HUES6 (cell line): ENCODE measurements at regions not wholly inside any gene's neighbourhood (a gene's known extent, or its start where the extent isn't known, plus 50 kb on each side); places are given as distances from the start of the nearest gene placed in this dataset.
"Not testable (repeated sequence)": the region's sequence is repeated elsewhere in the genome, so short reads cannot be mapped to it uniquely, and the experiment has no call there.

Experiments used
- H3K27ac ChIP-seq: 2 replicates; pipeline ENCODE4 v1.7.0; 2013; ENCODE audit warnings: low read depth, mild to moderate bottlenecking, low read length, inconsistent platforms
- H3K27me3 ChIP-seq: 2 replicates; pipeline ENCODE4 v1.6.1; 2013; ENCODE audit warnings: low read length; ENCODE audit not compliant: control insufficient read depth, insufficient read depth
- H3K36me3 ChIP-seq: 2 replicates; pipeline ENCODE4 v1.6.1; 2013; ENCODE audit warnings: low read length; ENCODE audit not compliant: control insufficient read depth, insufficient read depth
- H3K4me1 ChIP-seq: 2 replicates; pipeline ENCODE4 v1.6.1; 2013; ENCODE audit warnings: low read length; ENCODE audit not compliant: control insufficient read depth, insufficient read depth
- H3K4me3 ChIP-seq: 2 replicates; pipeline ENCODE4 v1.5.1; 2013; ENCODE audit warnings: low read depth, low read length
- H3K9ac ChIP-seq: one replicate; pipeline ENCODE4 v1.6.1; 2013; ENCODE audit warnings: mild to moderate bottlenecking, low read length
- H3K9me3 ChIP-seq: 2 replicates; pipeline ENCODE4 v1.6.1; 2013; ENCODE audit warnings: low read depth, low read length; ENCODE audit not compliant: control insufficient read depth, insufficient read depth

- Histone ChIP-seq H3K27ac (peak overlapping the region; percentile 97), H3K4me1 (peaks cover 30% of the 10 kb centered on the region), H3K4me3 (peak overlapping the region; percentile 70), H3K9me3 (peaks cover 8% of the 10 kb centered on the region), H3K9ac (peak overlapping the region; percentile 88), H3K36me3 (no peaks in the 10 kb centered on the region), H3K27me3 (no peaks in the 10 kb centered on the region; the same call in 1 of the 2 replicates)
Observed at GRCh38 chr9:129414377-129414992, 206.4 kb downstream of the C9orf50 start.

- Histone ChIP-seq H3K9me3 (peaks cover 8% of the 10 kb centered on the region), H3K27me3 (no peaks in the 10 kb centered on the region; the same call in 1 of the 2 replicates), H3K9ac (peak overlapping the region; percentile 88), H3K4me1 (peaks cover 30% of the 10 kb centered on the region), H3K27ac (peak overlapping the region; percentile 97), H3K4me3 (peak overlapping the region; percentile 70), H3K36me3 (no peaks in the 10 kb centered on the region)
Observed at GRCh38 chr9:129413537-129414376, 207.1 kb downstream of the C9orf50 start.

GRCh38 chr9:129412814-129413536 is 207.9 kb downstream of the C9orf50 start:
- H3K4me1 ChIP-seq, result peaks cover 30% of the 10 kb centered on the region
- H3K4me3 ChIP-seq, result peak overlapping the region; percentile 54
- H3K27me3 ChIP-seq, result no peaks in the 10 kb centered on the region; the same call in 1 of the 2 replicates
- peak overlapping the region; percentile 76 for H3K9ac ChIP-seq
- peak overlapping the region; percentile 96; the same call in 1 of the 2 replicates for H3K27ac ChIP-seq
- H3K36me3 ChIP-seq, result no peaks in the 10 kb centered on the region
- peaks cover 8% of the 10 kb centered on the region for H3K9me3 ChIP-seq

GRCh38 chr9:129412176-129412813 is 208.6 kb downstream of the C9orf50 start:
- H3K36me3 ChIP-seq, H3K9me3 ChIP-seq, H3K27me3 ChIP-seq, H3K27ac ChIP-seq: not testable (repeated sequence)
- Histone ChIP-seq H3K9ac (peak overlapping the region; percentile 76), H3K4me1 (peaks cover 29% of the 10 kb centered on the region), H3K4me3 (peak overlapping the region; percentile 54; the same call in 1 of the 2 replicates)

GRCh38 chr9:129411501-129412175 is 209.3 kb downstream of the C9orf50 start:
- H3K27ac ChIP-seq, result no peak overlapping the region
- no peak overlapping the region for H3K4me3 ChIP-seq
- H3K27me3 ChIP-seq, result no peaks in the 10 kb centered on the region; the same call in 1 of the 2 replicates
- no peaks in the 10 kb centered on the region for H3K36me3 ChIP-seq
- peaks cover 8% of the 10 kb centered on the region for H3K9me3 ChIP-seq
- H3K9ac ChIP-seq, result no peak overlapping the region
- peaks cover 30% of the 10 kb centered on the region for H3K4me1 ChIP-seq

- Histone ChIP-seq H3K27me3 (no peaks in the 10 kb centered on the region; the same call in 1 of the 2 replicates), H3K9me3 (peaks cover 8% of the 10 kb centered on the region), H3K4me3 (no peak overlapping the region), H3K4me1 (peaks cover 33% of the 10 kb centered on the region), H3K27ac (no peak overlapping the region), H3K36me3 (no peaks in the 10 kb centered on the region), H3K9ac (no peak overlapping the region)
Observed at GRCh38 chr9:129410226-129410625, 210.7 kb downstream of the C9orf50 start.

- peaks cover 8% of the 10 kb centered on the region for H3K9me3 ChIP-seq
- H3K9ac ChIP-seq, result no peak overlapping the region
- peaks cover 29% of the 10 kb centered on the region for H3K4me1 ChIP-seq
- H3K4me3 ChIP-seq, result no peak overlapping the region
- no peaks in the 10 kb centered on the region for H3K27me3 ChIP-seq
- no peaks in the 10 kb centered on the region for H3K36me3 ChIP-seq
- no peak overlapping the region for H3K27ac ChIP-seq
Observed at GRCh38 chr9:129408535-129409215, 212.2 kb downstream of the C9orf50 start.

GRCh38 chr9:129407905-129408452 is 212.9 kb downstream of the C9orf50 start:
- H3K9me3 ChIP-seq, result peaks cover 8% of the 10 kb centered on the region
- no peaks in the 10 kb centered on the region for H3K36me3 ChIP-seq
- H3K4me3 ChIP-seq, result no peak overlapping the region
- H3K9ac ChIP-seq, result no peak overlapping the region
- peaks cover 35% of the 10 kb centered on the region for H3K4me1 ChIP-seq
- no peaks in the 10 kb centered on the region for H3K27me3 ChIP-seq
- no peak overlapping the region for H3K27ac ChIP-seq

GRCh38 chr9:129406278-129407225 is 214.3 kb downstream of the C9orf50 start:
- Histone ChIP-seq H3K4me3 (no peak overlapping the region), H3K9ac (no peak overlapping the region), H3K27me3 (no peaks in the 10 kb centered on the region), H3K36me3 (no peaks in the 10 kb centered on the region), H3K4me1 (peaks cover 38% of the 10 kb centered on the region), H3K27ac (no peak overlapping the region), H3K9me3 (peaks cover 8% of the 10 kb centered on the region)
